Kidney (tissue), 13 donors: ENCODE measurements at regions not wholly inside any gene's neighbourhood (a gene's known extent, or its start where the extent isn't known, plus 50 kb on each side); places are given as distances from the start of the nearest gene placed in this dataset.

ENCODE experiments used
- DNase-seq, 5 donors: peaks; one replicate each; pipeline ENCODE4 v3.0.0-alpha.2; 2013 to 2020
- FAIRE-seq: peaks from 2 replicates; lab custom pipeline; 2012; peaks lifted over from hg19 to GRCh38; lab: Jason Lieb, UNC
- H3K27ac ChIP-seq, 2 donors: one replicate each; pipeline ENCODE4 v1.7.0; 2013; ENCODE audit warnings: low read depth in 2 of 2, low read length in 2 of 2, inconsistent platforms in 1 of 2
- H3K27me3 ChIP-seq: one replicate; pipeline ENCODE4 v1.7.1; 2013; ENCODE audit warnings: low read length, inconsistent platforms; ENCODE audit not compliant: control insufficient read depth, insufficient read depth
- H3K36me3 ChIP-seq, 3 donors: one replicate each; pipeline versions ENCODE4 v1.7.0 to v1.7.1; 2013; ENCODE audit warnings: low read length in 3 of 3, control low read depth in 1 of 3, inconsistent platforms in 1 of 3; ENCODE audit not compliant: insufficient read depth in 3 of 3, control insufficient read depth in 2 of 3
- H3K4me1 ChIP-seq, 3 donors: one replicate each; pipeline versions ENCODE4 v1.7.0 to v1.7.1; 2013; ENCODE audit warnings: low read length in 3 of 3, inconsistent platforms in 1 of 3, low read depth in 1 of 3; ENCODE audit not compliant: control insufficient read depth in 2 of 3, insufficient read depth in 2 of 3
- H3K4me3 ChIP-seq, 3 donors: one replicate each; pipeline versions ENCODE4 v1.7.0 to v1.8.1; 2013; ENCODE audit warnings: low read length in 3 of 3, control low read depth in 1 of 3, inconsistent platforms in 1 of 3
- H3K9ac ChIP-seq, 3 donors: one replicate each; pipeline versions ENCODE4 v1.7.0 to v1.7.1; 2013; ENCODE audit warnings: low read length in 3 of 3, control low read depth in 1 of 3, inconsistent platforms in 1 of 3
- H3K9me3 ChIP-seq, 3 donors: one replicate each; pipeline versions ENCODE4 v1.7.0 to v1.7.1; 2013; ENCODE audit warnings: low read length in 3 of 3, control low read depth in 1 of 3, inconsistent platforms in 1 of 3; ENCODE audit not compliant: control insufficient read depth in 2 of 3, insufficient read depth in 1 of 3
- CTCF ChIP-seq: IDR thresholded peaks from 3 replicates; pipeline ENCODE4 v1.5.1; 2012; ENCODE audit warnings: mild to moderate bottlenecking, moderate library complexity, borderline replicate concordance; ENCODE audit not compliant: insufficient read depth; ENCODE audit errors: extremely low read depth
- intact Hi-C: fragments of 100-400 bp; cut with DNase I; formaldehyde crosslinking; loops from one replicate; pipeline ENCODE4 v1.11.1; 2022
- donor health status: control.
- donor health status: control.
- donor health status: control.
- donor health status: control.
- donor health status: control.
- donor health status: DM: yes; HTN: yes; CAD: no.
- donor health status: Normal renal cell carcinoma (clear cell type).

GRCh38 chr10:4007771-4008170 lies 222.8 kb upstream of the KLF6 start:
- intact Hi-C loops, result no loop called here
- Histone ChIP-seq H3K27me3 (no peaks in the 10 kb centered on the region), H3K27ac (no peak overlapping the region), H3K9me3 (no peaks in the 10 kb centered on the region), H3K4me1 (no peaks in the 10 kb centered on the region), H3K9ac (no peak overlapping the region), H3K36me3 (no peaks in the 10 kb centered on the region), H3K4me3 (no peak overlapping the region)
- no peak for TF ChIP-seq CTCF
- no peak for DNase-seq
- FAIRE-seq, result no peak

- intact Hi-C loops, result no loop called here
- TF ChIP-seq CTCF, result no peak
- no peaks in the 10 kb centered on the region for H3K27me3 ChIP-seq
- no peak overlapping the region for H3K9ac ChIP-seq
- H3K4me1 ChIP-seq, result no peaks in the 10 kb centered on the region
- FAIRE-seq, result no peak
- no peak for DNase-seq
- no peaks in the 10 kb centered on the region for H3K9me3 ChIP-seq
- H3K36me3 ChIP-seq, result no peaks in the 10 kb centered on the region
- H3K4me3 ChIP-seq, result no peak overlapping the region
- no peak overlapping the region for H3K27ac ChIP-seq
These were observed 221.8 kb upstream of the KLF6 start for GRCh38 chr10:4006858-4007257.

GRCh38 chr10:4006051-4006450 lies 221.0 kb upstream of the KLF6 start:
- FAIRE-seq (no peak), DNase-seq (no peak)
- Histone ChIP-seq H3K27ac (no peak overlapping the region), H3K27me3 (no peaks in the 10 kb centered on the region), H3K36me3 (no peaks in the 10 kb centered on the region), H3K9me3 (no peaks in the 10 kb centered on the region), H3K9ac (no peak overlapping the region), H3K4me3 (no peak overlapping the region), H3K4me1 (no peaks in the 10 kb centered on the region)
- no peak for TF ChIP-seq CTCF
- intact Hi-C loops, result no loop called here

GRCh38 chr10:4004990-4005389 lies 220.0 kb upstream of the KLF6 start:
- intact Hi-C loops, result no loop called here
- Histone ChIP-seq H3K27ac (no peak overlapping the region), H3K4me1 (no peaks in the 10 kb centered on the region), H3K36me3 (no peaks in the 10 kb centered on the region), H3K9me3 (no peaks in the 10 kb centered on the region), H3K9ac (no peak overlapping the region), H3K27me3 (no peaks in the 10 kb centered on the region), H3K4me3 (no peak overlapping the region)
- TF ChIP-seq CTCF, result no peak
- FAIRE-seq (no peak), DNase-seq (no peak)
